Liver (tissue), 7 donors: ENCODE measurements at regions not wholly inside any gene's neighbourhood (a gene's known extent, or its start where the extent isn't known, plus 50 kb on each side); places are given as distances from the start of the nearest gene placed in this dataset.

Experiments
- DNase-seq: peaks from one replicate; pipeline ENCODE4 v3.0.0-alpha.2; 2017; ENCODE audit warnings: low spot score
- H3K27ac ChIP-seq, 2 donors: one replicate each; pipeline ENCODE4 v1.7.0; 2013; ENCODE audit warnings: inconsistent platforms in 2 of 2, low read length in 2 of 2, control low read depth in 1 of 2, low read depth in 1 of 2, mild to moderate bottlenecking in 1 of 2
- H3K27me3 ChIP-seq, 4 donors: one replicate each; pipeline versions ENCODE4 v1.6.1 to v1.7.0; 2013; ENCODE audit warnings: low read length in 3 of 4, inconsistent platforms in 1 of 4, mild to moderate bottlenecking in 1 of 4, moderate library complexity in 1 of 4; ENCODE audit not compliant: control insufficient read depth in 4 of 4, insufficient read depth in 4 of 4
- H3K36me3 ChIP-seq, 4 donors: one replicate each; pipeline versions ENCODE4 v1.6.1 to v1.7.0; 2013; ENCODE audit warnings: low read length in 3 of 4, mild to moderate bottlenecking in 3 of 4, low read depth in 1 of 4, moderate library complexity in 1 of 4; ENCODE audit not compliant: control insufficient read depth in 4 of 4, insufficient read depth in 3 of 4
- H3K4me1 ChIP-seq, 4 donors: one replicate each; pipeline versions ENCODE4 v1.6.1 to v1.7.0; 2013; ENCODE audit warnings: low read length in 3 of 4, mild to moderate bottlenecking in 3 of 4, moderate library complexity in 1 of 4; ENCODE audit not compliant: control insufficient read depth in 4 of 4, insufficient read depth in 4 of 4
- H3K4me3 ChIP-seq, 3 donors: one replicate each; pipeline versions ENCODE4 v1.6.1 to v1.7.0; 2013; ENCODE audit warnings: low read length in 3 of 3, control low read depth in 1 of 3, low read depth in 1 of 3, mild to moderate bottlenecking in 1 of 3
- H3K9ac ChIP-seq, 2 donors: one replicate each; pipeline ENCODE4 v1.7.0; 2013; ENCODE audit warnings: low read length in 2 of 2, mild to moderate bottlenecking in 2 of 2, moderate library complexity in 2 of 2, control low read depth in 1 of 2, low read depth in 1 of 2
- H3K9me3 ChIP-seq, 4 donors: one replicate each; pipeline versions ENCODE4 v1.6.1 to v1.7.0; 2013; ENCODE audit warnings: low read length in 3 of 4; ENCODE audit not compliant: control insufficient read depth in 4 of 4
- FOXA1 ChIP-seq: IDR thresholded peaks from 2 replicates; pipeline ENCODE4 v1.6.1; 2016; ENCODE audit warnings: antibody characterized with exemption
- GABPA ChIP-seq, 2 donors: IDR thresholded peaks in 1 of 2; conservative IDR thresholded peaks in 1 of 2; 2 replicates each; pipeline ENCODE4 v1.6.1; 2016; ENCODE audit warnings: antibody characterized with exemption in 2 of 2, mild to moderate bottlenecking in 1 of 2, moderate library complexity in 1 of 2
- HNF4A ChIP-seq, 2 donors: conservative IDR thresholded peaks; 2 replicates each; pipeline ENCODE4 v1.6.1; 2016; ENCODE audit warnings: antibody characterized with exemption in 2 of 2, mild to moderate bottlenecking in 2 of 2
- NR2F2 ChIP-seq: IDR thresholded peaks from 2 replicates; pipeline ENCODE4 v1.6.1; 2016; ENCODE audit warnings: antibody characterized with exemption
- RAD21 ChIP-seq, 2 donors: IDR thresholded peaks; 2 replicates each; pipeline ENCODE4 v1.6.1; 2016; ENCODE audit warnings: antibody characterized with exemption in 2 of 2, mild to moderate bottlenecking in 2 of 2
- RXRA ChIP-seq, 2 donors: IDR thresholded peaks; 2 replicates each; pipeline ENCODE4 v1.6.1; 2017 to 2018; ENCODE audit warnings: antibody characterized with exemption in 2 of 2, mild to moderate bottlenecking in 1 of 2
- SP1 ChIP-seq: IDR thresholded peaks from 2 replicates; pipeline ENCODE4 v1.6.1; 2018; ENCODE audit warnings: antibody characterized with exemption, mild to moderate bottlenecking
- YY1 ChIP-seq: IDR thresholded peaks from 2 replicates; pipeline ENCODE4 v1.6.1; 2016; ENCODE audit warnings: antibody characterized with exemption, mild to moderate bottlenecking
- WGBS: extraction: QIAGEN DNeasy Blood & Tissue Kit; methylation state at CpG from one replicate; pipeline ENCODE4 v1.1.7; 2013; 5-methylcytosine and 5-hydroxymethylcytosine counted together
- TF ChIP-seq, protein P1 (sequence below): IDR thresholded peaks from 2 replicates; pipeline ENCODE4 v1.6.1; 2016; ENCODE audit warnings: antibody characterized with exemption, mild to moderate bottlenecking
- TF ChIP-seq, protein P2 (sequence below): IDR thresholded peaks from 2 replicates; pipeline ENCODE4 v1.6.1; 2016; ENCODE audit warnings: antibody characterized with exemption
- TF ChIP-seq, protein P3 (sequence below): IDR thresholded peaks from 2 replicates; pipeline ENCODE4 v1.6.1; 2016; ENCODE audit warnings: antibody characterized with exemption
- TF ChIP-seq, protein P4 (sequence below): IDR thresholded peaks from 2 replicates; pipeline ENCODE4 v1.6.1; 2016; ENCODE audit warnings: antibody characterized with exemption
- donor health status: healthy.
- donor health status: healthy.
- donor health status: healthy.
- donor health status: healthy.

DNA sequence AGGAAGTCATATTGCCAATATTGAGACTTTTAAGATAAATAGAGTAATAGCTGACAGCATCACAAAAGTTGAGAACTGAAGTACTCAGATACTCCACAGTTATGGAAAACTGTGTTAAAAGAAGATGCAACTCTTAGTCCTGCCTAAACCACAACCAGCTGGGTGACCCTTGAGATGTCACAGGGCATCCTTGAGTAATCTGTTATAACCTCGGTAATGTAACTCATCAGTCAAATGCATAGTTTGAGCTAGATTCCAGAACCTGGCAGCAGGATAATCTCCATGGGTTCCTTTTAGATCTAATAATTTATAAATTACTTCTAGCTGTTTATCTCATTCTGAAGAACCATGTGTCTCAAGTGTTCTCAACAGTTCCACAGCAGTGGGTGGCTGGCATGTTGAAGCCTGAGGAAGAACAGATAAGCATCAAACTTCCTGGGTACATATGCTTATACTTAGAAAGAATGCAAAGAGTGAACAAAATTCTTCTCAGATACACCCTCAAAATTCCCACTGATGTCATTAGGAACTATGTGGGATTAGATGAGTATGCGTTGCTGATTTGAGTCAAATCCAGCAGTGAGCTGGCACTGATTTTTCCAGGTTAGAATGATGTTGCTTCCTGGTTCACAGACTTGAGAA lies 304.1 kb upstream of the ERBB4 start:
- no peaks in the 10 kb centered on the region for H3K36me3 ChIP-seq
- H3K4me3 ChIP-seq = no peak overlapping the region
- no peaks in the 10 kb centered on the region for H3K4me1 ChIP-seq
- no peak for TF ChIP-seq NR2F2
- TF ChIP-seq RXRA (IDR thresholded peaks at IDR 0.05) = no peak
- TF ChIP-seq, protein P1, sequence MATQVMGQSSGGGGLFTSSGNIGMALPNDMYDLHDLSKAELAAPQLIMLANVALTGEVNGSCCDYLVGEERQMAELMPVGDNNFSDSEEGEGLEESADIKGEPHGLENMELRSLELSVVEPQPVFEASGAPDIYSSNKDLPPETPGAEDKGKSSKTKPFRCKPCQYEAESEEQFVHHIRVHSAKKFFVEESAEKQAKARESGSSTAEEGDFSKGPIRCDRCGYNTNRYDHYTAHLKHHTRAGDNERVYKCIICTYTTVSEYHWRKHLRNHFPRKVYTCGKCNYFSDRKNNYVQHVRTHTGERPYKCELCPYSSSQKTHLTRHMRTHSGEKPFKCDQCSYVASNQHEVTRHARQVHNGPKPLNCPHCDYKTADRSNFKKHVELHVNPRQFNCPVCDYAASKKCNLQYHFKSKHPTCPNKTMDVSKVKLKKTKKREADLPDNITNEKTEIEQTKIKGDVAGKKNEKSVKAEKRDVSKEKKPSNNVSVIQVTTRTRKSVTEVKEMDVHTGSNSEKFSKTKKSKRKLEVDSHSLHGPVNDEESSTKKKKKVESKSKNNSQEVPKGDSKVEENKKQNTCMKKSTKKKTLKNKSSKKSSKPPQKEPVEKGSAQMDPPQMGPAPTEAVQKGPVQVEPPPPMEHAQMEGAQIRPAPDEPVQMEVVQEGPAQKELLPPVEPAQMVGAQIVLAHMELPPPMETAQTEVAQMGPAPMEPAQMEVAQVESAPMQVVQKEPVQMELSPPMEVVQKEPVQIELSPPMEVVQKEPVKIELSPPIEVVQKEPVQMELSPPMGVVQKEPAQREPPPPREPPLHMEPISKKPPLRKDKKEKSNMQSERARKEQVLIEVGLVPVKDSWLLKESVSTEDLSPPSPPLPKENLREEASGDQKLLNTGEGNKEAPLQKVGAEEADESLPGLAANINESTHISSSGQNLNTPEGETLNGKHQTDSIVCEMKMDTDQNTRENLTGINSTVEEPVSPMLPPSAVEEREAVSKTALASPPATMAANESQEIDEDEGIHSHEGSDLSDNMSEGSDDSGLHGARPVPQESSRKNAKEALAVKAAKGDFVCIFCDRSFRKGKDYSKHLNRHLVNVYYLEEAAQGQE = no peak
- no peak for TF ChIP-seq RAD21 (IDR thresholded peaks at IDR 0.05)
- no peak for TF ChIP-seq YY1
- no peak for TF ChIP-seq FOXA1
- TF ChIP-seq SP1 = no peak
- TF ChIP-seq, protein P2, sequence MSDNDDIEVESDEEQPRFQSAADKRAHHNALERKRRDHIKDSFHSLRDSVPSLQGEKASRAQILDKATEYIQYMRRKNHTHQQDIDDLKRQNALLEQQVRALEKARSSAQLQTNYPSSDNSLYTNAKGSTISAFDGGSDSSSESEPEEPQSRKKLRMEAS = no peak
- TF ChIP-seq, protein P3, sequence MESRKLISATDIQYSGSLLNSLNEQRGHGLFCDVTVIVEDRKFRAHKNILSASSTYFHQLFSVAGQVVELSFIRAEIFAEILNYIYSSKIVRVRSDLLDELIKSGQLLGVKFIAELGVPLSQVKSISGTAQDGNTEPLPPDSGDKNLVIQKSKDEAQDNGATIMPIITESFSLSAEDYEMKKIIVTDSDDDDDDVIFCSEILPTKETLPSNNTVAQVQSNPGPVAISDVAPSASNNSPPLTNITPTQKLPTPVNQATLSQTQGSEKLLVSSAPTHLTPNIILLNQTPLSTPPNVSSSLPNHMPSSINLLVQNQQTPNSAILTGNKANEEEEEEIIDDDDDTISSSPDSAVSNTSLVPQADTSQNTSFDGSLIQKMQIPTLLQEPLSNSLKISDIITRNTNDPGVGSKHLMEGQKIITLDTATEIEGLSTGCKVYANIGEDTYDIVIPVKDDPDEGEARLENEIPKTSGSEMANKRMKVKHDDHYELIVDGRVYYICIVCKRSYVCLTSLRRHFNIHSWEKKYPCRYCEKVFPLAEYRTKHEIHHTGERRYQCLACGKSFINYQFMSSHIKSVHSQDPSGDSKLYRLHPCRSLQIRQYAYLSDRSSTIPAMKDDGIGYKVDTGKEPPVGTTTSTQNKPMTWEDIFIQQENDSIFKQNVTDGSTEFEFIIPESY = no peak
- TF ChIP-seq, protein P4, sequence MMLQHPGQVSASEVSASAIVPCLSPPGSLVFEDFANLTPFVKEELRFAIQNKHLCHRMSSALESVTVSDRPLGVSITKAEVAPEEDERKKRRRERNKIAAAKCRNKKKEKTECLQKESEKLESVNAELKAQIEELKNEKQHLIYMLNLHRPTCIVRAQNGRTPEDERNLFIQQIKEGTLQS = no peak
- WGBS = 78% methylated on average over 2 of the region's 2 CpGs
- H3K9ac ChIP-seq = no peak overlapping the region
- no peaks in the 10 kb centered on the region for H3K9me3 ChIP-seq
- DNase-seq = no peak
- no peak overlapping the region for H3K27ac ChIP-seq
- H3K27me3 ChIP-seq = peaks cover 0 to 2% (median 0%) of the 10 kb centered on the region in 4 donors

DNA sequence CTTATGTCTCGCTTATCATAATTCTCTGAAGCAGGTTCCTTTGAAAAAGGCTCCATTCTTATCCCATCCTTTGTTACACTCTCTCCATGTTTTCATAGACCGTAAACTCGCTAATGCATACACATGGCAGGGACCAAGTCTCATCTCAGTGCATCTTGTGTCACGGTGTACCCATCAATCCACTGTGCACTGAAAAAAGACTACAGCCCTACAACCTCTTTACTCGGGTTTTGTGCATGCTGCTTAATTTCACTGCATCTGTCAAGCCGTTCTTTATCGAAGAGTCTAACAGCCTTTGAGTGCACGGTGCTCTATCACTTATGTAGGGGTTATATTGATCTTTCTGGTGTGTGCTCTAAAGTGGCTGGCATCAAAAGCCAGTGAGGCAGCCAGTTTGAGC lies 302.9 kb upstream of the ERBB4 start:
- Histone ChIP-seq H3K4me1 (no peaks in the 10 kb centered on the region), H3K36me3 (no peaks in the 10 kb centered on the region), H3K27ac (no peak overlapping the region), H3K4me3 (no peak overlapping the region), H3K9me3 (no peaks in the 10 kb centered on the region), H3K9ac (no peak overlapping the region), H3K27me3 (peaks cover 0 to under 1% (median 0%) of the 10 kb centered on the region in 4 donors)
- TF ChIP-seq SP1 (no peak), HNF4A (conservative IDR thresholded peaks at IDR 0.05) (no peak), GABPA (IDR thresholded peaks at IDR 0.05 in 1 of 2, conservative IDR thresholded peaks at IDR 0.05 in 1 of 2) (no peak)
- 79% methylated on average over 8 of the region's 8 CpGs for WGBS
- no peak for DNase-seq
